ENCODE measurements at regions not wholly inside any gene's neighbourhood (a gene's known extent, or its start where the extent isn't known, plus 50 kb on each side); places are given as distances from the start of the nearest gene placed in this dataset.

- Mint-ChIP-seq H3K9me3 (peaks cover 3% of the 10 kb centered on the region), H3K36me3 (ENCODE audit: low read depth) (no peaks in the 10 kb centered on the region), H3K4me3 (no peak overlapping the region), H3K27ac (no peak overlapping the region), H3K4me1 (peaks cover 4% of the 10 kb centered on the region), H3K27me3 (ENCODE audit: low read depth) (no peaks in the 10 kb centered on the region)
- no peak for TF ChIP-seq CTCF (IDR thresholded peaks at IDR 0.05; ENCODE audit: unreplicated experiment in 3 of 3)
These were observed 311.4 kb upstream of the ITGA1 start for GRCh38 chr5:52476346-52476745.

- peaks cover 3% of the 10 kb centered on the region for H3K9me3 Mint-ChIP-seq
- no peak for TF ChIP-seq CTCF (IDR thresholded peaks at IDR 0.05; ENCODE audit: unreplicated experiment in 3 of 3)
- no peaks in the 10 kb centered on the region for H3K36me3 Mint-ChIP-seq (ENCODE audit: low read depth)
- H3K27me3 Mint-ChIP-seq (ENCODE audit: low read depth) = no peaks in the 10 kb centered on the region
- no peaks in the 10 kb centered on the region for H3K4me1 Mint-ChIP-seq
- no peak overlapping the region for H3K4me3 Mint-ChIP-seq
- no peak overlapping the region for H3K27ac Mint-ChIP-seq
These were observed 306.5 kb upstream of the ITGA1 start for GRCh38 chr5:52481201-52481600.

GRCh38 chr5:52481851-52482250 lies 305.9 kb upstream of the ITGA1 start:
- TF ChIP-seq CTCF (IDR thresholded peaks at IDR 0.05; ENCODE audit: unreplicated experiment in 3 of 3) = no peak
- H3K4me3 Mint-ChIP-seq = no peak overlapping the region
- no peak overlapping the region for H3K27ac Mint-ChIP-seq
- peaks cover 3% of the 10 kb centered on the region for H3K9me3 Mint-ChIP-seq
- no peaks in the 10 kb centered on the region for H3K27me3 Mint-ChIP-seq (ENCODE audit: low read depth)
- no peaks in the 10 kb centered on the region for H3K4me1 Mint-ChIP-seq
- no peaks in the 10 kb centered on the region for H3K36me3 Mint-ChIP-seq (ENCODE audit: low read depth)

- no peak for TF ChIP-seq CTCF (IDR thresholded peaks at IDR 0.05; ENCODE audit: unreplicated experiment in 3 of 3)
- Mint-ChIP-seq H3K9me3 (no peaks in the 10 kb centered on the region), H3K36me3 (ENCODE audit: low read depth) (no peaks in the 10 kb centered on the region), H3K4me3 (no peak overlapping the region), H3K4me1 (no peaks in the 10 kb centered on the region), H3K27ac (no peak overlapping the region), H3K27me3 (ENCODE audit: low read depth) (no peaks in the 10 kb centered on the region)
These were observed 296.5 kb upstream of the ITGA1 start for GRCh38 chr5:52491071-52491787.

GRCh38 chr5:52491818-52492217 lies 295.9 kb upstream of the ITGA1 start:
- H3K27me3 Mint-ChIP-seq (ENCODE audit: low read depth) = no peaks in the 10 kb centered on the region
- no peaks in the 10 kb centered on the region for H3K4me1 Mint-ChIP-seq
- no peak for TF ChIP-seq CTCF (IDR thresholded peaks at IDR 0.05; ENCODE audit: unreplicated experiment in 3 of 3)
- H3K9me3 Mint-ChIP-seq = no peaks in the 10 kb centered on the region
- H3K4me3 Mint-ChIP-seq = no peak overlapping the region
- H3K36me3 Mint-ChIP-seq (ENCODE audit: low read depth) = no peaks in the 10 kb centered on the region
- H3K27ac Mint-ChIP-seq = no peak overlapping the region

GRCh38 chr5:52497133-52497693 lies 290.5 kb upstream of the ITGA1 start:
- Mint-ChIP-seq H3K4me1 (no peaks in the 10 kb centered on the region), H3K36me3 (ENCODE audit: low read depth) (no peaks in the 10 kb centered on the region), H3K9me3 (no peaks in the 10 kb centered on the region), H3K27me3 (ENCODE audit: low read depth) (no peaks in the 10 kb centered on the region), H3K4me3 (no peak overlapping the region), H3K27ac (no peak overlapping the region)
- TF ChIP-seq CTCF (IDR thresholded peaks at IDR 0.05; ENCODE audit: unreplicated experiment in 3 of 3) = no peak

Data from nephron (organoid).